IMR-90 (cell line): ENCODE measurements at regions not wholly inside any gene's neighbourhood (a gene's known extent, or its start where the extent isn't known, plus 50 kb on each side); places are given as distances from the start of the nearest gene placed in this dataset.

ENCODE experiments used
- ATAC-seq: fragments of 200-7000 bp; cut with Tn5 transposase; 2 replicates; pipeline ENCODE4 v1.9.1; 2020; ENCODE audit warnings: low read depth, mild to moderate bottlenecking, moderate library complexity
- BruUV-seq: library from RNA; stranded (reverse); fragments of 400-500 nt; replicated peaks from 2 replicates; lab custom pipeline; 2021; lab: Mats Ljungman, UMichigan
- CTCF ChIA-PET: fragments of 300-600 bp; formaldehyde crosslinking; extraction: SDS; loops from one replicate; lab custom pipeline; 2021; ENCODE audit warnings: antibody characterized with exemption; lab: Yijun Ruan, JAX
- POLR2A ChIA-PET: fragments of 300-600 bp; sonication (Branson Sonifier 250); formaldehyde crosslinking; loops from one replicate; lab custom pipeline; 2022; ENCODE audit warnings: antibody characterized with exemption; ENCODE audit not compliant: unreplicated experiment; lab: Charles Lee
- DNase-seq: peaks from one replicate; pipeline ENCODE4 v3.0.0; 2013
- H2AFZ ChIP-seq: replicated peaks from 2 replicates; pipeline ENCODE3; 2013; ENCODE audit warnings: low read length, mild to moderate bottlenecking; ENCODE audit not compliant: poor library complexity
- H2AK5ac ChIP-seq: 2 replicates; pipeline ENCODE4 v1.6.1; 2013; ENCODE audit warnings: low read depth, low read length, inconsistent platforms
- H2AK9ac ChIP-seq: replicated peaks from 2 replicates; pipeline ENCODE3; 2013; ENCODE audit warnings: mild to moderate bottlenecking, low read depth, low read length, moderate library complexity; ENCODE audit not compliant: poor library complexity
- H2BK120ac ChIP-seq: 2 replicates; pipeline ENCODE4 v1.6.1; 2013; ENCODE audit warnings: low read depth, low read length, inconsistent platforms
- H2BK15ac ChIP-seq: 3 replicates; pipeline ENCODE4 v1.6.1; 2013; ENCODE audit warnings: low read depth, low read length, inconsistent platforms
- H2BK20ac ChIP-seq: 2 replicates; pipeline ENCODE4 v1.6.1; 2013; ENCODE audit warnings: low read depth, mild to moderate bottlenecking, inconsistent platforms, low read length, moderate library complexity
- H2BK5ac ChIP-seq: 2 replicates; pipeline ENCODE4 v1.6.1; 2013; ENCODE audit warnings: mild to moderate bottlenecking, low read depth, low read length, inconsistent platforms; ENCODE audit not compliant: poor library complexity, severe bottlenecking
- H3K14ac ChIP-seq: replicated peaks from 2 replicates; pipeline ENCODE4 v1.6.1; 2013; ENCODE audit warnings: low read depth, low read length, inconsistent platforms
- H3K18ac ChIP-seq: 2 replicates; pipeline ENCODE4 v1.6.1; 2013; ENCODE audit warnings: low read depth, low read length, control low read depth
- H3K23ac ChIP-seq: 2 replicates; pipeline ENCODE4 v1.6.1; 2013; ENCODE audit warnings: low read depth, low read length, inconsistent platforms
- H3K27ac ChIP-seq: 2 replicates; pipeline ENCODE4 v1.5.1; 2013; ENCODE audit warnings: mild to moderate bottlenecking, control low read depth, low read length; ENCODE audit not compliant: insufficient read depth
- H3K27me3 ChIP-seq: 2 replicates; pipeline ENCODE4 v1.6.1; 2013; ENCODE audit warnings: low read length; ENCODE audit not compliant: control insufficient read depth, insufficient read depth
- H3K36me3 ChIP-seq: 2 replicates; pipeline ENCODE4 v1.6.1; 2013; ENCODE audit warnings: low read length, mixed read lengths; ENCODE audit not compliant: control insufficient read depth, insufficient read depth
- H3K4ac ChIP-seq: 2 replicates; pipeline ENCODE4 v1.6.1; 2013; ENCODE audit warnings: low read depth, low read length, inconsistent platforms
- H3K4me1 ChIP-seq: 2 replicates; pipeline ENCODE4 v1.6.1; 2013; ENCODE audit warnings: low read length, mixed read lengths; ENCODE audit not compliant: control insufficient read depth, insufficient read depth
- H3K4me2 ChIP-seq: 2 replicates; pipeline ENCODE4 v1.6.1; 2013; ENCODE audit warnings: low read depth, mild to moderate bottlenecking, control low read depth, low read length, moderate library complexity
- H3K4me3 ChIP-seq: 2 replicates; pipeline ENCODE4 v1.5.1; 2013; ENCODE audit warnings: low read depth, mild to moderate bottlenecking, control low read depth, low read length, moderate library complexity; ENCODE audit not compliant: insufficient read depth
- H3K56ac ChIP-seq: 2 replicates; pipeline ENCODE4 v1.6.1; 2013; ENCODE audit warnings: low read length, inconsistent platforms; ENCODE audit not compliant: insufficient read depth; ENCODE audit errors: extremely low read depth
- H3K79me1 ChIP-seq, 2 experiments: 2 replicates each; pipeline ENCODE4 v1.6.1; 2013; ENCODE audit warnings: low read length in 2 of 2, inconsistent platforms in 1 of 2, low read depth in 1 of 2
- H3K9ac ChIP-seq: 2 replicates; pipeline ENCODE4 v1.6.1; 2013; ENCODE audit warnings: low read depth, low read length, control low read depth
- H3K9me1 ChIP-seq: 2 replicates; pipeline ENCODE4 v1.6.1; 2013; ENCODE audit warnings: low read length, inconsistent platforms; ENCODE audit not compliant: insufficient read depth
- H3K9me3 ChIP-seq: 2 replicates; pipeline ENCODE4 v1.6.1; 2013; ENCODE audit warnings: low read length; ENCODE audit not compliant: control insufficient read depth, insufficient read depth
- H4K20me1 ChIP-seq: 2 replicates; pipeline ENCODE4 v1.6.1; 2013; ENCODE audit warnings: low read length, inconsistent platforms; ENCODE audit not compliant: insufficient read depth
- H4K5ac ChIP-seq: 2 replicates; pipeline ENCODE4 v1.6.1; 2013; ENCODE audit warnings: mild to moderate bottlenecking, low read depth, low read length, control low read depth
- H4K8ac ChIP-seq, 2 experiments: 2 replicates each; pipeline ENCODE4 v1.6.1; 2013; ENCODE audit warnings: low read depth in 2 of 2, low read length in 2 of 2, control low read depth in 1 of 2, inconsistent platforms in 1 of 2
- H4K91ac ChIP-seq: 2 replicates; pipeline ENCODE4 v1.6.1; 2013; ENCODE audit warnings: low read depth, low read length, inconsistent platforms; ENCODE audit not compliant: insufficient read depth
- BHLHE40 ChIP-seq: fragments of 150-350 bp; IDR thresholded peaks from 2 replicates; pipeline ENCODE4 v1.6.1; 2016; ENCODE audit warnings: mild to moderate bottlenecking, low read depth, low read length
- FOS ChIP-seq: fragments of 150-350 bp; IDR thresholded peaks from 2 replicates; pipeline ENCODE4 v1.6.1; 2016; ENCODE audit warnings: low read depth, low read length
- MAFK ChIP-seq: IDR thresholded peaks from 2 replicates; pipeline ENCODE4 v1.6.1; 2012; ENCODE audit warnings: low read depth, low read length, improper control_type of control experiment
- MAZ ChIP-seq: IDR thresholded peaks from 2 replicates; pipeline ENCODE4 v1.6.1; 2012; ENCODE audit warnings: low read depth, mild to moderate bottlenecking, low read length, improper control_type of control experiment, moderate library complexity, borderline replicate concordance
- MXI1 ChIP-seq: IDR thresholded peaks from 2 replicates; pipeline ENCODE4 v1.6.1; 2012; ENCODE audit warnings: low read depth, mild to moderate bottlenecking, low read length, moderate library complexity, borderline replicate concordance
- RAD21 ChIP-seq: IDR thresholded peaks from 2 replicates; pipeline ENCODE4 v1.6.1; 2012; ENCODE audit warnings: low read length, improper control_type of control experiment
- RCOR1 ChIP-seq: IDR thresholded peaks from 2 replicates; pipeline ENCODE4 v1.6.1; 2012; ENCODE audit warnings: mild to moderate bottlenecking, low read length, improper control_type of control experiment; ENCODE audit not compliant: insufficient replicate concordance
- RFX5 ChIP-seq: IDR thresholded peaks from 2 replicates; pipeline ENCODE4 v1.8.0; 2012; ENCODE audit warnings: low read depth, mild to moderate bottlenecking, low read length, moderate library complexity
- SMC3 ChIP-seq: fragments of 150-350 bp; IDR thresholded peaks from 2 replicates; pipeline ENCODE4 v1.6.1; 2016; ENCODE audit warnings: low read depth, mild to moderate bottlenecking, antibody characterized with exemption, low read length, moderate library complexity
- WGBS, 2 experiments: methylation state at CpG; one replicate each; pipeline versions ENCODE4 v1.1.5 to v1.1.7; 2013; ENCODE audit warnings: missing lambda C conversion rate in 2 of 2; ENCODE audit not compliant: insufficient read length in 1 of 2; ENCODE audit errors: extremely low coverage in 2 of 2; 5-methylcytosine and 5-hydroxymethylcytosine counted together
- dilution Hi-C: fragments of 300-500 bp; cut with HindIII; formaldehyde crosslinking; loops from one replicate; pipeline ENCODE4 v1.14.3; 2018; ENCODE audit warnings: low sequenced_read_pairs; ENCODE audit not compliant: unreplicated experiment
- in situ Hi-C: fragments of 300-500 bp; cut with MboI; formaldehyde crosslinking; loops from 3 replicates; pipeline ENCODE4 v1.14.3; 2019; ENCODE audit warnings: low sequenced_read_pairs, inconsistent platforms, mixed read lengths
- intact Hi-C: fragments of 100-400 bp; cut with micrococcal nuclease; formaldehyde crosslinking; loops from 2 replicates; pipeline ENCODE4 v1.10.0; 2022
- TF ChIP-seq, protein P1 (sequence below): fragments of 150-350 bp; IDR thresholded peaks from 2 replicates; pipeline ENCODE4 v1.6.1; 2016; ENCODE audit warnings: low read depth, mild to moderate bottlenecking, low read length, moderate library complexity, borderline replicate concordance
- TF ChIP-seq, protein P2 (sequence below): conservative IDR thresholded peaks from 2 replicates; pipeline ENCODE4 v1.5.1; 2012; ENCODE audit warnings: mild to moderate bottlenecking, low read depth, low read length, improper control_type of control experiment

DNA sequence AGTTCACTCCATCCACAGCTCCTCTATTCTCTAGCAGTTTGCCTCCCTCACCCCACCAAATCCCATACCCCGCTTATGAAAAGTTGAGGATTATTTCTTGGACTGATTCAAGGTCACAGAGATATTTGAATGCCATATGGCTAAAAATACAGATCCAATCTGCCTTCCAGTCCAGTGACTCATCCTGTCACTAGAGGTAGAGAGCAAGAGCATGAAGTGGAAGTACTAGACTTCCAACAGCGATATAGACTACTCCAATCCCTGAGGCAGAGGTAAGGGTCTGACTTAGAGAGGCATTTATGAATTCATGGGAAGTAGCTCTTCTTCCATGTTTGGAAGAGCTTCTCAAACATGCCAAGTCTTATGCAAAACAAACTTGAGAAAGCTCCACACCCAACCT, 72.4 kb upstream of the CCL21 start:
- H3K4me3 ChIP-seq, result no peak overlapping the region
- no peak overlapping the region for H3K9ac ChIP-seq
- H2BK5ac ChIP-seq, result no peak overlapping the region
- no peaks in the 10 kb centered on the region for H3K4me1 ChIP-seq
- CTCF ChIA-PET, result no interaction called here
- dilution Hi-C loops, result no loop called here
- no peak for ATAC-seq
- H3K23ac ChIP-seq, result no peak overlapping the region
- H3K9me3 ChIP-seq, result no peaks in the 10 kb centered on the region
- no peaks in the 10 kb centered on the region for H4K20me1 ChIP-seq
- intact Hi-C loops, result no loop called here
- H3K4me2 ChIP-seq, result no peak overlapping the region
- H3K56ac ChIP-seq, result no peak overlapping the region
- no peaks in the 10 kb centered on the region for H3K36me3 ChIP-seq
- no CpG with 5 or more reads among the region's 2 CpGs for WGBS, 2 experiments
- H2BK20ac ChIP-seq, result no peak overlapping the region
- no peak overlapping the region for H2AK5ac ChIP-seq
- no TSS peak for BruUV-seq
- no peak overlapping the region for H4K5ac ChIP-seq
- no peaks in the 10 kb centered on the region for H3K79me1 ChIP-seq
- no peak overlapping the region for H3K18ac ChIP-seq
- H4K91ac ChIP-seq, result no peak overlapping the region
- H3K27me3 ChIP-seq, result peaks cover 3% of the 10 kb centered on the region
- no peak overlapping the region for H4K8ac ChIP-seq
- POLR2A ChIA-PET, result no interaction called here
- no peak overlapping the region for H2AFZ ChIP-seq
- no peak overlapping the region for H2BK15ac ChIP-seq
- TF ChIP-seq BHLHE40 (no peak), MAZ (no peak), SMC3 (no peak), RCOR1 (no peak), MAFK (no peak), FOS (no peak), RAD21 (no peak), RFX5 (no peak), MXI1 (no peak)
- TF ChIP-seq, protein P1, sequence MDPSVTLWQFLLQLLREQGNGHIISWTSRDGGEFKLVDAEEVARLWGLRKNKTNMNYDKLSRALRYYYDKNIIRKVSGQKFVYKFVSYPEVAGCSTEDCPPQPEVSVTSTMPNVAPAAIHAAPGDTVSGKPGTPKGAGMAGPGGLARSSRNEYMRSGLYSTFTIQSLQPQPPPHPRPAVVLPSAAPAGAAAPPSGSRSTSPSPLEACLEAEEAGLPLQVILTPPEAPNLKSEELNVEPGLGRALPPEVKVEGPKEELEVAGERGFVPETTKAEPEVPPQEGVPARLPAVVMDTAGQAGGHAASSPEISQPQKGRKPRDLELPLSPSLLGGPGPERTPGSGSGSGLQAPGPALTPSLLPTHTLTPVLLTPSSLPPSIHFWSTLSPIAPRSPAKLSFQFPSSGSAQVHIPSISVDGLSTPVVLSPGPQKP, result no peak
- TF ChIP-seq, protein P2, sequence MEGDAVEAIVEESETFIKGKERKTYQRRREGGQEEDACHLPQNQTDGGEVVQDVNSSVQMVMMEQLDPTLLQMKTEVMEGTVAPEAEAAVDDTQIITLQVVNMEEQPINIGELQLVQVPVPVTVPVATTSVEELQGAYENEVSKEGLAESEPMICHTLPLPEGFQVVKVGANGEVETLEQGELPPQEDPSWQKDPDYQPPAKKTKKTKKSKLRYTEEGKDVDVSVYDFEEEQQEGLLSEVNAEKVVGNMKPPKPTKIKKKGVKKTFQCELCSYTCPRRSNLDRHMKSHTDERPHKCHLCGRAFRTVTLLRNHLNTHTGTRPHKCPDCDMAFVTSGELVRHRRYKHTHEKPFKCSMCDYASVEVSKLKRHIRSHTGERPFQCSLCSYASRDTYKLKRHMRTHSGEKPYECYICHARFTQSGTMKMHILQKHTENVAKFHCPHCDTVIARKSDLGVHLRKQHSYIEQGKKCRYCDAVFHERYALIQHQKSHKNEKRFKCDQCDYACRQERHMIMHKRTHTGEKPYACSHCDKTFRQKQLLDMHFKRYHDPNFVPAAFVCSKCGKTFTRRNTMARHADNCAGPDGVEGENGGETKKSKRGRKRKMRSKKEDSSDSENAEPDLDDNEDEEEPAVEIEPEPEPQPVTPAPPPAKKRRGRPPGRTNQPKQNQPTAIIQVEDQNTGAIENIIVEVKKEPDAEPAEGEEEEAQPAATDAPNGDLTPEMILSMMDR, result no peak
- in situ Hi-C loops, result no loop called here
- no peak overlapping the region for H3K14ac ChIP-seq
- H2AK9ac ChIP-seq, result no peak overlapping the region
- no peak overlapping the region for H2BK120ac ChIP-seq
- DNase-seq, result no peak
- H3K27ac ChIP-seq, result no peak overlapping the region
- H3K4ac ChIP-seq, result no peak overlapping the region
- H3K9me1 ChIP-seq, result no peaks in the 10 kb centered on the region
